Epithelial cell of proximal tubule (primary cell): ENCODE measurements at regions not wholly inside any gene's neighbourhood (a gene's known extent, or its start where the extent isn't known, plus 50 kb on each side); places are given as distances from the start of the nearest gene placed in this dataset.

Source experiments
- DNase-seq: peaks from one replicate; pipeline ENCODE4 v3.0.0-alpha.2; 2011; ENCODE audit warnings: low read depth
- H3K4me3 ChIP-seq: 2 replicates; pipeline ENCODE4 v1.5.1; 2011; ENCODE audit warnings: low read depth, mild to moderate bottlenecking, low read length
- TF ChIP-seq, protein P1 (sequence below): conservative IDR thresholded peaks from 2 replicates; pipeline ENCODE4 v1.5.1; 2012; ENCODE audit warnings: low read depth, mild to moderate bottlenecking, low read length

DNA sequence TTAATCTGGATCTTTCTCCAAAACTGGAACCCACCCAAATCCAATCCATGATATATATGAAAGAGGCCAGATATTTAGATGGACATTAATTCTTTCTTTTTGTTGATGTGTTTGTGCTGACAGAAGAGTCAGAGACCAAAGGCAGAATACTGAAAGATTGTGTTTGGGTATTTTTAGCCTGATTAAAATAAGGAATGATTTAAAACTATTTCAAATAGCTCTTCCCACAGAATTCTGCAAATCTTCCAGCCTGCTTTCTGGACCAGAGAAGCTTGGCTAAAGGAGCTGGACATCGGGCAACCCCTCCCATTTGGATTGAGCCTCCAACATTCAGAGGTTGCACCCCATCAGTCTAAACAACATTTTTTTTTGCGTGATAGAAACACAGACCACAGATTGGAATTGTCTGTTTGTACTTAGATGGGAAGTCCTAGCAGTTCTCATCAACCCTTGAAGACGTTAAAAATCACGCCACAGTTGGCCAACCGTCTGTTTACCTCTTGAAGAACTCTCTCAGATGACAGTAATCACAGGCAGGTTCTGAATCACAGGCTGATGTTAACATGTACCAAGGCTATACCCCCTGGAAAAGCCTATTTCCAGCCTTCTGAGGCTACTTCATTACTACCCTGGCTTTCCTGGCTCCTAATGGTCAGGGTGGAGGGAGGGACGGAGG is 155.2 kb upstream of the NRP1 start:
- TF ChIP-seq, protein P1, sequence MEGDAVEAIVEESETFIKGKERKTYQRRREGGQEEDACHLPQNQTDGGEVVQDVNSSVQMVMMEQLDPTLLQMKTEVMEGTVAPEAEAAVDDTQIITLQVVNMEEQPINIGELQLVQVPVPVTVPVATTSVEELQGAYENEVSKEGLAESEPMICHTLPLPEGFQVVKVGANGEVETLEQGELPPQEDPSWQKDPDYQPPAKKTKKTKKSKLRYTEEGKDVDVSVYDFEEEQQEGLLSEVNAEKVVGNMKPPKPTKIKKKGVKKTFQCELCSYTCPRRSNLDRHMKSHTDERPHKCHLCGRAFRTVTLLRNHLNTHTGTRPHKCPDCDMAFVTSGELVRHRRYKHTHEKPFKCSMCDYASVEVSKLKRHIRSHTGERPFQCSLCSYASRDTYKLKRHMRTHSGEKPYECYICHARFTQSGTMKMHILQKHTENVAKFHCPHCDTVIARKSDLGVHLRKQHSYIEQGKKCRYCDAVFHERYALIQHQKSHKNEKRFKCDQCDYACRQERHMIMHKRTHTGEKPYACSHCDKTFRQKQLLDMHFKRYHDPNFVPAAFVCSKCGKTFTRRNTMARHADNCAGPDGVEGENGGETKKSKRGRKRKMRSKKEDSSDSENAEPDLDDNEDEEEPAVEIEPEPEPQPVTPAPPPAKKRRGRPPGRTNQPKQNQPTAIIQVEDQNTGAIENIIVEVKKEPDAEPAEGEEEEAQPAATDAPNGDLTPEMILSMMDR: no peak
- H3K4me3 ChIP-seq: no peak overlapping the region
- no peak for DNase-seq

DNA sequence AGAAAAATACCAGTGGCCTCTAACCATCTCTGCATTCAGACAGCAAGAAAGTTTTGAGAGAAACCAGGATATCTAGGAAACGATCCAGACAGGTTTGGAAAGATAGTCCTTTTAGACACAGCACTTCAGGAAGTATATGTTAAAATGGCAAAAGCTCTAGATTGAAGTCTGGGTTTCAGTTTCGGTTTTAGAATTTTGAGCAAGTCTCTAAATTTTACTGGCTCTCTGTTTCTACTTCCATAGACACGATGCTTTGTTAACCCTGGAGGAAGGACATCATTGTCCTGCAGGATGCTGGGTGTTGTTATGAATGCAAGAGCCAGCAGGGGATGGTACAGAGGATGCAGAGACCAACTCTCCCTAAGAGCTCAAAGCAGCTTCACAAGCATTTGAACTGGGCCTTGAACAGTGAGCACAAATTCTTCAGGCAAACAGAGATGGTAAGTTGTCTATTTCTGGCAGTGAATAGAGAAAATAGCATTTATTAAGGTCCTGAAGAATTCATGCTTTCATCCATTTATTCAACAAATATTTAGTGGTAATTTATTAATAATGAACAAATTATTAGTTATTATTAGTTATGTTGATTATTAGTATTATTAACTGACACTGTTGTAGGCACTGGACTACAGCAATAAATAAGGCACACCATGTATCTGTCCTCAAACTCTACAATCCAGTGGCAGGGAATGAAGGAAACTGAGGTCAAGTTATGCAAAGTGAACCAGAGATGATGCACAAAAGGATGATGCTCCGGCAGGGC is 152.7 kb upstream of the NRP1 start:
- TF ChIP-seq, protein P1: peak; percentile 25
- H3K4me3 ChIP-seq: no peak overlapping the region
- no peak for DNase-seq

DNA sequence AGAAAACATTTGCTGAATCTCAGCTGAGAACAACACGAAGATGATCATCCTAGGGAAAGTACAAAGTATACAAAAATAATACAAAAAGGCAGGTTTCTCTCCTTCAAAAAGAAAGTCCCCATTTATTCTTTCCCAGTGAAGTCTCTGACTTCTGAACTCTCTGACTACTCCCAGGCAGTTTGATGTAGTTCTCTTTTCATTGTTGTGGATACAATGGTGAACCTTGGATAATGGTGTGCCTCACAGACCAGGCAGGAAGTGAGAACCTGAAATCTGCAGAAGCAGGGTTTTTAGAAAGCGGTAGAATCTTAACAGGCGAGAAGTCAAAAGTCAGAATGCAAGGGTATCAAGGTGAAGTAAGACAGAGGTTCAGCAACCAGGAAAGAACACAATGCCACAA is 150.8 kb upstream of the NRP1 start:
- no peak for DNase-seq
- TF ChIP-seq, protein P1: no peak
- H3K4me3 ChIP-seq: no peak overlapping the region

DNA sequence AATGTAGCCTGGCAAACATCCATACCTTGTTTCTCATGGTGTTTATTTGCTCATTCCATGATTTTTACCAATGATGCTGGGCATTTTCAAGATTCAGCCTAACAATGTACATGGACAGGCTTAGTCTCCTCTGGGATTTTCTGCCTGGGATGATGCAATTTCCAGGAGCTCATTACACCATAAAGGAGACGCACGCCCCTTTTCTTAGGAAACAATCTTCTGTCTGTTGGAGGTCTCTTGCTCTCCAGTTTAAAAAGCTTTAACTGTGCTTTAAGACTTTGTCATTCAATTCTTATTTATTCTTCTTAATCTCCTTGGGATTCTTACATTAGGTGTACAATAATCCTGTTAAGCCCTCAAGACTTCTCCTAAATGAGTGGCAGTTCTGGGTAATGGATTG is 150.3 kb upstream of the NRP1 start:
- DNase-seq: no peak
- no peak overlapping the region for H3K4me3 ChIP-seq
- TF ChIP-seq, protein P1: no peak

DNA sequence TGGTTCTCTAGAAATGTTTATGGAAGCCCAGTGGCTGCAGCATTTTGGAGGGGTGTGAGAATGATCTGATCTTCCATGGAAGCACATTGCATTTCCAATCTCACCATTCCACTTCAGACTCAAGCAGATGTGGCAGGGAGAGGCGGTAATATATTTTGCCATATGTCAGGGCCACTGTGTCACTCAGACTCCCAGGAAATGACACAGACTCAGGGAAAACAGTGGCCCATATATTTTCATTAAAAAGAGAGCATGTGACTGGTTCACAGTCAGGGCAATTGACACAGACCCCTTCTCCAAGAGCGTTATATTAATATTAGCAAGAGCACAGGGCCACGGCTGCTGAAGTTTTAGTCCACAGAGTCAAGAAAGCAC is 149.3 kb upstream of the NRP1 start:
- no peak for DNase-seq
- TF ChIP-seq, protein P1: no peak
- no peak overlapping the region for H3K4me3 ChIP-seq

DNA sequence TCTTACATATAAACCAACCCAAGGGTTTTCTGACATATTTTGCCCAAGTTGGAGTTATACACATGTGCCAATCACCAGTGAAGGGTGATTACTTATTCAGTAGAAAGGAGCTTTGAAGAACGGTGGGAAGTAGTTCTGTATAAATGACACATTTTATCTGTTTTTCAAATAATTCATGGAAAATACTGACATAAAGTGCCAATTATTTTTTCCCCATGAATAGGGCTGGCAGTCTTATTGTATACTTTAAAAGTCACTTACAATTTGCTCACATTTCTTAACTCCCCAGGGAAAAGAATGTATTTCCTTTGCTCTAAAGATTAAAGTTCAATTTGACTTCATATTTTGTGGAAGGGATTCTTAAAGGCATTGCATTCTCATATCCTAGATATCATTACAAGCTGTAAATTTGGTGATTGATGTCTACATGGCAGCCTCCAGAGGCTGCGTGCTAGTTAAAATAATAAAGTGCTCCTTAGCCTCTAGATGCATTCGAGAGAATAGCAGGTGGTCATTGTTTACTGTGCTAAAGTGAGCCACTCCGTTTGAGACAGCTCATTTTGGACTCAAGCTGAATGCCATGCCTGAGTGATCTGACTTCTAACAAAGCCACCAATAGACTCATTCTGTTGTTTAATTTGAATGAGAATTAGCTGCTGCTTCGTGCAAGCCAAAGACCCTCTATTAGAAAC is 148.8 kb upstream of the NRP1 start:
- no peak for DNase-seq
- H3K4me3 ChIP-seq: no peak overlapping the region
- TF ChIP-seq, protein P1: no peak
